Uterus (tissue), 2 donors: ENCODE measurements at regions not wholly inside any gene's neighbourhood (a gene's known extent, or its start where the extent isn't known, plus 50 kb on each side); places are given as distances from the start of the nearest gene placed in this dataset.

Experiments used
- POLR2A ChIP-seq, 2 donors: fragments of 450-650 bp; IDR thresholded peaks; one replicate each; pipeline ENCODE4 v1.6.1; 2016; ENCODE audit warnings: antibody characterized with exemption in 2 of 2, mild to moderate bottlenecking in 1 of 2, moderate library complexity in 1 of 2
- TF ChIP-seq, protein P1 (sequence below), 4 experiments: fragments of 200-600 bp in 2 of 4; fragments of 450-650 bp in 2 of 4; sonication (generic) in 2 of 4; IDR thresholded peaks; one replicate each; pipeline ENCODE4 v1.5.1; 2016 to 2019; ENCODE audit warnings: antibody characterized with exemption in 4 of 4, mild to moderate bottlenecking in 2 of 4, moderate library complexity in 1 of 4

DNA sequence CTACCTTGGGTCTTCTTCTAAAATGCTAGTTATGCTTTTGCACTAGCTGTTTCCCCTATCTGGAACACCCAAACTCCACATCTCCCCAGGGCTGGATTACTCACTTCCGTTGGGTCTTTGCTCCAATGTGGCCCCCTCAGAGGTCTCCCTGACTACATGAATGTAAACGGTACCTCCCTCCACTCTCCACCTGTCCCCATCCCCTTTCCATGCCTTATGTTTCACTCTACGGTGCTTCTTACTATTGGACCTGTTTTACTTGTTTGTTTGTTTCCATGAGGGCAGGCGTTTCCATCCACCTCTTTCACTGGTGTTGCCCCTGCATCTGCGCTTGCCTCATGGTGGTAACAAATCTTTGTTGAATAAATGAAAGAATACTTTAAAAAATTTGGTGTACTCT is 256.4 kb downstream of the SNAPC1 start:
- TF ChIP-seq, protein P1, sequence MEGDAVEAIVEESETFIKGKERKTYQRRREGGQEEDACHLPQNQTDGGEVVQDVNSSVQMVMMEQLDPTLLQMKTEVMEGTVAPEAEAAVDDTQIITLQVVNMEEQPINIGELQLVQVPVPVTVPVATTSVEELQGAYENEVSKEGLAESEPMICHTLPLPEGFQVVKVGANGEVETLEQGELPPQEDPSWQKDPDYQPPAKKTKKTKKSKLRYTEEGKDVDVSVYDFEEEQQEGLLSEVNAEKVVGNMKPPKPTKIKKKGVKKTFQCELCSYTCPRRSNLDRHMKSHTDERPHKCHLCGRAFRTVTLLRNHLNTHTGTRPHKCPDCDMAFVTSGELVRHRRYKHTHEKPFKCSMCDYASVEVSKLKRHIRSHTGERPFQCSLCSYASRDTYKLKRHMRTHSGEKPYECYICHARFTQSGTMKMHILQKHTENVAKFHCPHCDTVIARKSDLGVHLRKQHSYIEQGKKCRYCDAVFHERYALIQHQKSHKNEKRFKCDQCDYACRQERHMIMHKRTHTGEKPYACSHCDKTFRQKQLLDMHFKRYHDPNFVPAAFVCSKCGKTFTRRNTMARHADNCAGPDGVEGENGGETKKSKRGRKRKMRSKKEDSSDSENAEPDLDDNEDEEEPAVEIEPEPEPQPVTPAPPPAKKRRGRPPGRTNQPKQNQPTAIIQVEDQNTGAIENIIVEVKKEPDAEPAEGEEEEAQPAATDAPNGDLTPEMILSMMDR (IDR thresholded peaks at IDR 0.05), result no peak
- no peak for TF ChIP-seq POLR2A (IDR thresholded peaks at IDR 0.05)
